ENCODE measurements at regions not wholly inside any gene's neighbourhood (a gene's known extent, or its start where the extent isn't known, plus 50 kb on each side); places are given as distances from the start of the nearest gene placed in this dataset.
"Not testable (repeated sequence)": the region's sequence is repeated elsewhere in the genome, so short reads cannot be mapped to it uniquely, and the experiment has no call there.

DNA sequence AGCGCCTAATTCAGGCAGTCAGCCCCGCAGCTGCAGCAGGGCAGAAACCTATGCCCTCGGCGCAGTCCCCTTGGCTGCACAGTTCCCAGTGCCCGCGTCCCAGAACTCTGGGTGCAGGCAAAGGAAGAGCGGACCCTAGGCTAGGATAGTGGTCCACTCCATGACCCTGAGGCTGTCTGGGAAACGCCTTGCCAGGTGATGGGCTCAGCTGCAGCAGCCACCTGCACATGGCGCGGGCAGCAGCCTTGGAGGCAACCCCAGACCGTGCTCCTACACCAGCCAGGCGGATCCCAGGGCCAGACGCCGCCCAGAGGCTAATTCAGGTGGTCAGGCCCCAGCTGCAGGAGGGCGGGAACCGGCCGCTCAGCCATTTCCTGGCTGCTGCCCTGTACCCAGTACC lies 83.0 kb downstream of the POTEC start:
- POLR2A ChIA-PET, H3K4me1 Mint-ChIP-seq, H3K9me3 Mint-ChIP-seq: not testable (repeated sequence)

GRCh38 chr18:14459826-14460225 lies 83.6 kb downstream of the POTEC start:
- H3K27me3 Mint-ChIP-seq; POLR2A ChIA-PET; DNase-seq; H3K4me1 Mint-ChIP-seq; H3K36me3 Mint-ChIP-seq (ENCODE audit: low read depth); H3K9me3 Mint-ChIP-seq; CTCF ChIA-PET; H3K27ac Mint-ChIP-seq; H3K4me3 Mint-ChIP-seq: not testable (repeated sequence)

More for the DNA sequence above, 83.0 kb downstream of the POTEC start:
- H3K36me3 Mint-ChIP-seq (ENCODE audit: low read depth); H3K27me3 Mint-ChIP-seq; CTCF ChIA-PET; H3K27ac Mint-ChIP-seq; H3K4me3 Mint-ChIP-seq; DNase-seq: not testable (repeated sequence)

- H3K36me3 Mint-ChIP-seq (ENCODE audit: low read depth); H3K4me1 Mint-ChIP-seq; H3K27ac Mint-ChIP-seq; H3K27me3 Mint-ChIP-seq; H3K9me3 Mint-ChIP-seq; POLR2A ChIA-PET: not testable (repeated sequence)
- DNase-seq: peak; percentile 79
- peak overlapping the region; percentile 61 for H3K4me3 Mint-ChIP-seq
- CTCF ChIA-PET: interaction anchor here (1.1 kb wide), 1 partner anchor 42 kb away, joined by 4 read pairs; no protein-coding TSS in a partner anchor
These were observed 85.1 kb downstream of the POTEC start for GRCh38 chr18:14458009-14458945.

GRCh38 chr18:14450637-14451009 lies 92.8 kb downstream of the POTEC start:
- CTCF ChIA-PET; POLR2A ChIA-PET; H3K4me1 Mint-ChIP-seq; H3K9me3 Mint-ChIP-seq; H3K27ac Mint-ChIP-seq; H3K36me3 Mint-ChIP-seq (ENCODE audit: low read depth): not testable (repeated sequence)
- peak overlapping the region; percentile 58 for H3K4me3 Mint-ChIP-seq
- DNase-seq: peak; percentile 39
- H3K27me3 Mint-ChIP-seq: peaks cover 14% of the 10 kb centered on the region

- peaks cover 14% of the 10 kb centered on the region for H3K27me3 Mint-ChIP-seq
- H3K4me1 Mint-ChIP-seq; H3K27ac Mint-ChIP-seq; H3K4me3 Mint-ChIP-seq; H3K9me3 Mint-ChIP-seq; CTCF ChIA-PET; H3K36me3 Mint-ChIP-seq (ENCODE audit: low read depth); POLR2A ChIA-PET: not testable (repeated sequence)
- peak; percentile 34 for DNase-seq
These were observed 93.3 kb downstream of the POTEC start for GRCh38 chr18:14449995-14450636.

DNA sequence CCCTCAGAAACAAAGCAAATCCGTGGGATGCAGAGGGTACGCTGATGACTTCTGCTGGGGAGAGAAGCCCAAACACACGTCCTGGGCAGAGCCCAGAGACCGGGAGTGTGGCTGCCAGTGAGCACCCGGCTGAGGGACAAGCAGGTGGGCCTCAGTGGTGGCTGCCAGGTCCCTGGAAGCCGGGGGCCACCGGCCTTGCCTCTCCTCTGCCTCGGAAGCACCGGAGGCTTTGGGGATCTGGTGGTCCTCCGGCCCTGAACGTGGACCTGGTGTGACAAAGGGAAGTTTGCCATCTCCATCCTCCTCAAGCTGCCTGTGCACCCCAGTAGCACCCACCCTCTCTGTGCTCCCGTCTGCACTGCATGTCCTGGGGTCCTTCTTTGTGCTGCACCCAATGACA lies 94.3 kb downstream of the POTEC start:
- H3K4me3 Mint-ChIP-seq; POLR2A ChIA-PET; H3K27ac Mint-ChIP-seq; H3K4me1 Mint-ChIP-seq; H3K9me3 Mint-ChIP-seq; DNase-seq; CTCF ChIA-PET; H3K36me3 Mint-ChIP-seq (ENCODE audit: low read depth): not testable (repeated sequence)
- peaks cover 14% of the 10 kb centered on the region for H3K27me3 Mint-ChIP-seq

DNA sequence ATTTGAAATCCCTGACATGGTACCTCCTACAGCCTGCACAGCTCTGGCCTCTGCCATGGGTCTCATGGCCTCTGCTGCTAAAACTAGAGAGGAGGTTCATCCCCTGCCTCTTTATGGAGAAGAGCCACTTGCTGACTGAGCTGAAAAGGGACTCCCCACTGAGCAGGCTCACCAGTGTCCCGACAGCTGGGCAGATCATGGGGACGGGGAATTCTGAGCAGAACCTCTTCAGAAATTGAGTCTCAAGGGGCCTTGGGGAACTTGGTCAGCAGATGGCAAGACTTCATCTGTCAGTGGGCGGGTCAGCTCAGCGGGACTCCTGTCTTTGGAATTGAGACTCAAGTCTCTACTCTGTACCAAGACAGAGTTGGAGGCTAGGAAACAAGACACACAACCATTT lies 95.7 kb downstream of the POTEC start:
- CTCF ChIA-PET; H3K27ac Mint-ChIP-seq; DNase-seq; H3K4me1 Mint-ChIP-seq; H3K36me3 Mint-ChIP-seq (ENCODE audit: low read depth); H3K9me3 Mint-ChIP-seq; H3K4me3 Mint-ChIP-seq; POLR2A ChIA-PET: not testable (repeated sequence)
- peaks cover 14% of the 10 kb centered on the region for H3K27me3 Mint-ChIP-seq

DNA sequence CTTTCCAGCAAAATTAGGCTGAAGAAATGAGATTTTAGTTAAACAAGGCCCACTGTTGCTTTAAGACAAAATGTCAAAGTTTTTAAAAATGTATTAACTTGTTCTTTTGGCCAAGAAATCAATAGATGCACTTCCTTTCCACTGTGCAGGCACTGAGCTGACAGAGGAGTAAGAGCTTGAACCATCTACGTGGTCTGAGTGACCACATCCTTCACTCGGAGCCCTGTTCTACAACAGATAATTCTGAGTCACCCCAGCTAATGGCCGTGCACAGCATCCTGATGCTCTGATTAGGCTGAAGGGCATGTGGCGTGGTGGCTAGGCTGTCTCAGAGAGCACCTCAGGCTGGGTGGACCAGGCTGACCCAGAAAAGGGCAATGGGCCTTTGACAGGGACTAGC lies 107.9 kb downstream of the POTEC start:
- H3K4me1 Mint-ChIP-seq; CTCF ChIA-PET; H3K27ac Mint-ChIP-seq; H3K36me3 Mint-ChIP-seq (ENCODE audit: low read depth); H3K4me3 Mint-ChIP-seq; POLR2A ChIA-PET; H3K9me3 Mint-ChIP-seq; H3K27me3 Mint-ChIP-seq: not testable (repeated sequence)
- peak; percentile 32 for DNase-seq

- DNase-seq; H3K36me3 Mint-ChIP-seq (ENCODE audit: low read depth); H3K4me1 Mint-ChIP-seq; POLR2A ChIA-PET; H3K9me3 Mint-ChIP-seq; H3K27ac Mint-ChIP-seq; H3K27me3 Mint-ChIP-seq; CTCF ChIA-PET: not testable (repeated sequence)
- peak overlapping the region; percentile 32 for H3K4me3 Mint-ChIP-seq
These were observed 111.0 kb downstream of the POTEC start for GRCh38 chr18:14432371-14432770.

DNA sequence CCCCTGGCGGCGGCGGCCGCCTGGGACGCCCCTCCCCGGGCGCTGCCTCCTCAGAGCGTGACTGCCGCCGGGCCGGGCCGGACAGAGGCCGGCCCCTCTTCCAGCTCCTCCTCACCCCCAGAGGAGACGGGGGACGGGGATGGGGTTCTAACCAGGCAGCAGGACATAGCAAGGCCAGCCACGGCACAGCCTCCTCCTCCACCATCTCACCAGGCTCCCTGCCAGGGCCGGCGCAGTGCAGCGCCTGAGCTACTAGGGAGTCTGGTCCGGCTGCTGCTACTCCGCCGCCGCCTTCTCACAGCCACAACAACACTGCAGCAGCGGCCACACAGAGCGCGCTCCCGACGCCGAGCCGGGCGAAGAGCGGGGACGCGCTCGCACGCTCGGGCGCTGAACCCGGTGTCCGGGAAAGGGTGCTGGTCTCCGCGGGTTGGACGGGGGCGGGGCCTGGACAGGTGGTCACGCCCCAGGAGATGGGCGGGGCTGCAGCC lies 112.3 kb downstream of the POTEC start:
- Mint-ChIP-seq H3K4me3 (peak overlapping the region; percentile 77), H3K27me3 (peaks cover 14% of the 10 kb centered on the region)
- peak; percentile 69 for DNase-seq
- CTCF ChIA-PET; H3K4me1 Mint-ChIP-seq; H3K27ac Mint-ChIP-seq; H3K36me3 Mint-ChIP-seq (ENCODE audit: low read depth); POLR2A ChIA-PET; H3K9me3 Mint-ChIP-seq: not testable (repeated sequence)

DNA sequence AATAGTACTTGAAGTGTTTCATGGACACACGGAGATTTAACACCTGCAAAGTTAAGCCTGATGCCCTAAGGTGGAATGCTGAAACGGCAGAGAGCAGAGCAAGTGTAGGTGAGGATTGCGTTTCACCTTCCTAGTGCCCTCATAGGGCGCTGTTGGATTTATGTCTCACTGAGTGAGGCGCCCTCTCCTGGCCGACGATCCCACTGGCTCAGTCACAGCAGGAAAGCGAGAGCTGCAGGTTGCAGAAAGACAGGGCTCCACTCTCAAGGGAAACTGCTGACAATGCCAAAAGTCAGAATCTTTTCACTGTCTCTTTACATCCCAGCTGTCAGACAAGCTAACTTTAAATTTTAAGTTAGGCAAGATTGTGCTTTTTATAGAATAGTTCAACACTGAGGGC lies 127.6 kb downstream of the POTEC start:
- H3K27me3 Mint-ChIP-seq: peaks cover 11% of the 10 kb centered on the region
- H3K9me3 Mint-ChIP-seq; H3K36me3 Mint-ChIP-seq (ENCODE audit: low read depth); H3K4me3 Mint-ChIP-seq; H3K4me1 Mint-ChIP-seq; H3K27ac Mint-ChIP-seq; POLR2A ChIA-PET: not testable (repeated sequence)
- peak; percentile 50 for DNase-seq
- CTCF ChIA-PET: interaction anchor here (1.0 to 1.3 kb wide), 2 partner anchors 42 to 236 kb away, joined by 3 to 4 read pairs; no protein-coding TSS in a partner anchor

DNA sequence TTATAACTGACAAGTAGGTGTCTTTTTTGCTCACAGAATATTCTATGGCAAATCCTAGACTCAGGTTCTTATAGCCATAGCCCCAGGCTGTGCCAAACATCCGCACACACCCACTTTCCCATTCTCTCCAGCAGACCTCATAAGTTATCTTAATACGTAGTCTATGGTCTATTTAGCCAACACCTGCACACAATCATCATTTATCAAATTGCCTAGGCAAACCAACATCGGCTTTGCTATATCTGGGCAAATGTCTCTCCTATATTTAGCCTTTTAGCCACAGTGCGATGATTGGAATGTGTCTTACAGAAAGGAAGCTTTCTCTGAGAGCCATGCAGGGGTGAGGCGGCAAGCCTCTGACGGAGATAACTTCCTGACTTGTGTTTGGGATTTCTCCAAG lies 128.0 kb downstream of the POTEC start:
- H3K4me1 Mint-ChIP-seq; H3K4me3 Mint-ChIP-seq; DNase-seq; H3K36me3 Mint-ChIP-seq (ENCODE audit: low read depth); H3K27ac Mint-ChIP-seq; POLR2A ChIA-PET; H3K9me3 Mint-ChIP-seq: not testable (repeated sequence)
- peaks cover 11% of the 10 kb centered on the region for H3K27me3 Mint-ChIP-seq
- CTCF ChIA-PET: interaction anchor here (1.3 kb wide), 1 partner anchor 43 kb away, joined by 4 read pairs; no protein-coding TSS in a partner anchor

DNA sequence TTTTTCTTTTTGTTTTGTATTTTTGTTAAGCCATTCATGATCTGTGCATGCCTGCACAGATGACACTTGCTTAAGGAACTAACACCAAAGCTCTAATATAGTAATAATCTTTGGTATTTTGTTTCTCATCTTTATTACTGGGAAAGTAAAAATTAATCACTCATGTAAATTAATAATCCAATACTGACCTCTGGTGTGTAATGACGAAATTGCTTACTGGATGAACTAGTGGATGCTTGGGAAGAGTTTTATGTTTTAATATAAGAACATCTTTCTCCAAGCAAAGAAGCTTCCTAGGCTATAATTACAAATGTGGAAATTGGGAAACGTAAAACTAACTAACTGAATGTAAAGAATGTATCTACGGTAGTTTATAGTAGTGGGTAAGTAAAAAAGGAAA lies 147.9 kb downstream of the POTEC start:
- H3K36me3 Mint-ChIP-seq (ENCODE audit: low read depth); H3K4me1 Mint-ChIP-seq; H3K4me3 Mint-ChIP-seq; H3K27ac Mint-ChIP-seq; POLR2A ChIA-PET; CTCF ChIA-PET; DNase-seq; H3K27me3 Mint-ChIP-seq; H3K9me3 Mint-ChIP-seq: not testable (repeated sequence)

GRCh38 chr18:14393563-14394103 lies 149.8 kb downstream of the POTEC start:
- H3K4me1 Mint-ChIP-seq; H3K27ac Mint-ChIP-seq; H3K9me3 Mint-ChIP-seq; H3K4me3 Mint-ChIP-seq; H3K27me3 Mint-ChIP-seq; H3K36me3 Mint-ChIP-seq (ENCODE audit: low read depth); POLR2A ChIA-PET; CTCF ChIA-PET; DNase-seq: not testable (repeated sequence)

Data from activated CD4-positive, alpha-beta memory T cell treated with anti-CD3 and anti-CD28 coated beads, Interleukin-2, amount 10 ng/mL, durations not matched to agents 7 days and 5 days (primary cell).